RCC 7860 (cell line): ENCODE measurements at regions not wholly inside any gene's neighbourhood (a gene's known extent, or its start where the extent isn't known, plus 50 kb on each side); places are given as distances from the start of the nearest gene placed in this dataset.

ENCODE experiments used
- DNase-seq: peaks from one replicate; pipeline ENCODE4 v3.0.0-alpha.2; 2015; ENCODE audit warnings: low spot score
- FAIRE-seq: peaks from 2 replicates; lab custom pipeline; 2012; peaks lifted over from hg19 to GRCh38; lab: Jason Lieb, UNC

DNA sequence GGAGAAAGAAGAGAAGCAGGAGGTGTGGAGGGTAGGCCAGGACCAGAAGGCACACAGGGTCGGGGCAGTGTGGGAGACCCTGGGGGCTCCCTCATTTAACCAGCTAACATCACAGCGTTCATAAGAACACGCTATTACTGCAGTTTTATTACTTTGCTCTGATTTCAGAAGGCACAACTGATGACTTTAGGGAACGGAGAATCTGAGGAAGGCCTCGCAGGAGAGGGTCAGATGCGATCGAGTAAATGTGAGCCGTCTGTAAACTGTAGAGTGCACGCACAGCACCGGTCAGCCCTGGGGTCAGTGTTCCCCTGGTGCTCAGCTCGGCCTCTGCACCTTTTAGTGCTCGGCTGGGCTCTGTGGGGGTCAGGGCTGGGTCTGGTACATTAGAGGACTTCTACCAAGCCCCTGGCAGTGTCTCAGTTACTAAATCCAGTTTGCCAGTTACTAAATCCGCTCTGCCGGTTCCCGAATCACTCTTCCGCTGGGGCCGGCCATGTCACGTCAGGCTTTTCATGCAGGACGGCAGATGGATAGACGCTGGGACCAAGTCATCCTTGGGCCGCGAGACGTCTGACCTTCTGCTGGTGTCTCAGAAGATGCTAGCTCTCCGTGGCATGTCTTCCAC lies 325.9 kb downstream of the SEC14L1 start:
- FAIRE-seq (no peak), DNase-seq (no peak)

GRCh38 chr17:77467521-77467920 lies 326.8 kb downstream of the SEC14L1 start:
- no peak for DNase-seq
- FAIRE-seq = no peak

DNA sequence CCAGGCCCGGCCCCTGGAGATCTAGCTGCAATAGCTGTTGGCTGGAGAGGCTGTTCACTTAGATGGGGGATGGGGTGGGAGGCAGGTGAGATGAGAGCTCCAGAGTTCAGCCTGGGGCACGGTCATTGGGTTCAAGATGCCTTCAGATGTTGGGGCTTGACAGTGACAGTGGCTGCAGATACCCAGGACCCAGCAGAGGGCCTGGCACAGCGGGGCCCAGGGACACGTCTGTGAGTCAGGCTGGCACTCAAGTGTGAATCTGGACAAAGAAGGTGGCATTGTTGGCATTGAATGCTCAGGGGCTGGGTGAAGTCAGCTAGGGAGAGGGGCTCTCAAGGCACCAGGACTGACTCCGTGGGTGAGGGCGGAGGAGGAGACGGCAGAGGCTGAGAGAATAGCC lies 328.1 kb downstream of the SEC14L1 start:
- DNase-seq (no peak), FAIRE-seq (no peak)

GRCh38 chr17:77470330-77470786 lies 329.6 kb downstream of the SEC14L1 start:
- no peak for DNase-seq

DNA sequence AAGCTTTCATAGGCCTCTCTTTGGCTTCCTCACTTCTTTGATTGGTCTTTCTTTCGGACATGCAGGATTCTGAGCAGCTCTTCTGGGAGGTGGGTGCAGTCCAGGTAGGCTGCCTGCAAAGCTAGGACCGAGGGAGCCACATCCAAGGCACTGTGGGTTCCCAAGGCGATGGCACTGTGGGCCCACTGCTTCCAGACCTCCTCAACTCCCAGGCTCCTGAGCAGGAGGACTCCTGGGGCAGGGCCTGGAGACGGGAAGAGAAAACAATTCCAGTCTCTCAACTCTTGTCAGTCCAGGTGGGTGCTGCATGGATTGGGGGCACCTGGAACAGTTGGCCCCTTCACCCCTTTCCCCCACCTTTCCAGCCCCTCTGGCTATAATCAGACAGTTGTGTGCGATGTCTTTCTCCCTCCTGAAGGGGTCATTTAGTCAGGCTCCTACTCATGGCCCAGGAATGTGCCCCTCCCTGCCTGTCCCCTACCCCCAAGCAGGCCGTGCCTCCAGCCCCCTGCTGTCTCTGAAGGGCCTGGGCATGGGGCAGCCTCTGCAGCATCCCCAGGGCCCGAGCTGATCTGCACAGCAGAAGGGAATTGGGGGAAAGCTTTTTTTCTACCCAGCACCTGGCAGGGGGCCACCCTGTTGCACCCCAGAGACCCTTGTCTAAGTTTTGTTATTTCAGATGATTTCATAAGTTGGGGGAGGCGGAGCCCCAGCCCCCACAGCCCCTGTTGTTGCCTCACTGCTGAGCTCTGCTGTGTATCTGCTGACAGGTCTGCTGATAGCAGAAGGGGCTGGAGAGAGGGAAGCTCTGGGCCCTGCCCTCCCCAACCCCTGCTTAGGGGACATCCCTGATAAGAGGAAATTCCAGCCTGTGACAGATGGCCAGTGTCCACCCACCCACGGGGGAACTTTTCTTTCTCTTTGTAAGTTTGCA lies 330.3 kb downstream of the SEC14L1 start:
- no peak for FAIRE-seq
- DNase-seq = peak; percentile 47

More at GRCh38 chr17:77470330-77470786, 329.6 kb downstream of the SEC14L1 start:
- no peak for FAIRE-seq

DNA sequence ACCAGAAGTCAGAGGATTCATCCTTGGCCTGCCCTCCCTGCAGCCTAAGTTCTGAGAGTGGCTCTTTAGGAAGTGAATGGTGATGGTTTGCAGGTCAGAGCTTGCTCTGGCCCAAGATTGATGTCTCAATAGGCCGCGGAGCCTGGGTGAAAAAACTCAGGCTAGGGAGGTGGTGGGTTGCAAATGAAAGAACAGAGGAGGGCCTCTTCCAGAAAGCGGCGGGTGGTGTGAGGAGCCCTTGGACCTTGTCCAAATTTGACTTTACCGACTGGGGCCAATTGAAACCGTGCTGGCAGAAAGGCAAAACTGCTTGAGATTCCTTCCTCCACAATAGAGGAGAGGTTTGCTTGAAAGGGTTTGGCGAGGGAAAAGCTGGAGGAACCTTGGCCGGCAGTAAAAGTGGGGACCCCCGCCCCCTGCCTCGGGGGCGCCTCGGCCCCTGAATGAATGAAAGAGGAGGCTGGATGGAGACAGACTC lies 331.3 kb downstream of the SEC14L1 start:
- no peak for FAIRE-seq
- no peak for DNase-seq

DNA sequence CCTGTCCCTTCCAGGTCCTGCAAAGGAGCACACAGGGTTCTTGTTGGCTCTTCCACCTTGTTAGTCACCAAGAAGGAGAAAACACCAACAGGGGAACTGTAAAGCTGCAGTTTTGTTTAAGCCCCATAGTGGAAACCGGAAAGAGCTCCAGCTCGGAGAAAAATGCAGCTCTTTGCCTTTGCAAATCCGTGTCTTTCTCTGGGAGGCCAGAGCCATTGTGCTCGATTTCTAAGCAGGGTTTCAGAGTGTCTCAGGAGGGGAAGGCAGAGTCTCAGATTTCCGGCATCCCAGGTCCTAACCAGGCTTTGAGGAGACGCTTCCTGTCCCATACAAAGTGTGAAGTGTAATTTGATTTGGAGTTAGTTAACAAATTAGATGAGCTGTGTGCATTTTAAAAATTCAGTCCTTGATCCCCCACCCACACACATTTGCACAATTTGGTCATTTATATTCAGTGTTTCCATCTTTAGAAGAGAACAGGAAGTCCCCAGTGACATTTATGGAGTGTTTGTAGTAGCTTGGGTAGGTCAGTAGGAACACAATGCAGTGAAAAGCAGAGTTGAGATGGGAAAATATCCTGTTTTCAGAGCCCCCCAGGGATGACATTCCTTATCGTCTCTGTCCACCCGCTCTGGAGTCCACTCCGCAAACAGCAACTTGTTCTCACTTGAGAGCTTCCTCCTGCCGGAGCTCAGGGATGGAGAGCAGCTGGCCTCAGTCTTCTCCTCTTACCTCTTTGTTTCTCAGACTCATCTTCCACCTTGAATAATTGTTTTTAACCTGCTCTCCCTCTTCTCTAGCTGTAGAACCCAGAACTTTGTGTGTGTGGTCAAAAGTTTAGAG lies 331.9 kb downstream of the SEC14L1 start:
- DNase-seq (no peak), FAIRE-seq (no peak)

DNA sequence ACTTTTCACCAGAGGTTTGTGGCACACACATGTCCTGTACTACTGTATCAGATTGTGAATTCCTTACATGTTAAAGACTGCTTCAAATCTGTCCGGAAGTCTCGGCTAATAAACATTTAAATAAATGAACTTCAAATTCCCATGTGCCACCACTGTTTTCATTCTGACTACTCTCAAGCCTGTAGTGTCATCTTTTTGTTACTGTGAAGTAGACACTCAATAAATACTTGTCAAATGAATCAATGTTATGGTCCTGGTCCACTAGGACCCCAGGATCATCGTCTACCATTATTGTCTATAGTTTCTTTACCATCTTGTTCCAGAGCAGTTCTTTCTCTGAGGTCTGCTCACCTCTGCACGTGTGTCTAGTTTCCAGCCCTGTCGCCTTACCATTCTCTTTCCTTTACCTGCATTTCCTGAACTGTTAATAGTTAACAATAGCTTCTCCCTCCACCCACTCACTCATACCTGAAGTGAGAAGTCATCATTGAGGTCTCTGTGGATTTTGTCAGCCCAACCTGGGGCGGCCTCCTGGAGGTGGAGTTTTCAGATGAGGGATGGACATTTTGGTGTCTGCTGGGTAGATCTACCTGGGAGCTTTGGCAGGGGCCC lies 333.0 kb downstream of the SEC14L1 start:
- peak; percentile 52 for FAIRE-seq
- DNase-seq = peak; percentile 26

GRCh38 chr17:77474292-77474988 lies 333.7 kb downstream of the SEC14L1 start:
- no peak for FAIRE-seq

DNA sequence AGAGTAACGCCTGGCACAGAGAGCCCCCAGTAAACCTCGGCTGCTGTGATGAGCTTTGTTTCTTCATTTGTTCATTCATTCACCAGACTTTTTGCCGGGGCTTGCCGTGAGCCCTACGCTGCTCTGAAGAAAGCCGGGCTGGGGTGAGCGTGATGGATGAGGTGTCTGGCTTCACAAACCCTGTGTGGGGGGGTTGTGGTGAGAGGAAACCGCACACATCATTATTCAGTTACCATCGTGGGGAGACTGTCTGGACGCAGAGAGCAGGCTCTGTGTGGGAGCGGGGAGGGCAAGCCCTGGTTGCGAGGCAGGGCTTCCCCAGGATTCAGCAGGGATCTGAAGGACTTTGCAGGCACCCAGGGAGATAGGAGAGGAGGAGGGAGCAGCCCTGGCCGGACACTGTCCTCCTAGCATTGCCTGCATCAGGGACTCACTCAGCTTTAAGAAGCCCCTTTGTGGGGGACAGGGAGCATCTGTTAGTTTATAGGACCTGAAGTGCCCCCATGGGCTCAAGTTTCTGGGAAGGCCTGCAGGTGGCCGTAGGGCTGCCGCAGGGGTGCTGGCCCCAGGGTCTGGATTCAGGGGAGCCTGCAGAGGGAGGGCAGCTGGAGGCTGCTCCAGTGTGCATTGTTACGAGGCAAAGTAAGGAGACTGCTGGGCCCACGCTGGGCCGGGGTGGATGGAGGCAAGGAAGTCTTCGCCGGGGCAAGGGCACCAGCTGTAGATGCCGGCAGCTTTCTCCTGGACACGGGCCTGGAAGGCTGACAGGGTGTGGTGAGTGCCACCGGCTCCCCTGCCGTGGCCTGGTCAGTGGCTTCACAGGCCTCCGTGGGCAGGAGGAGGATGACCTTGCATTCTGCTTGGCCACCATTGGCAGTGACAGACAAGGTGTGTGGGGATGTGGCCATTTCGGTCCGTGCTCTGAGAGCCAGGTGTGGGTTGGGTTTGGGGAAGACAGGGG lies 334.5 kb downstream of the SEC14L1 start:
- FAIRE-seq (peak; percentile 96), DNase-seq (peak; percentile 87)

More at GRCh38 chr17:77474292-77474988, 333.7 kb downstream of the SEC14L1 start:
- DNase-seq = peak; percentile 14

DNA sequence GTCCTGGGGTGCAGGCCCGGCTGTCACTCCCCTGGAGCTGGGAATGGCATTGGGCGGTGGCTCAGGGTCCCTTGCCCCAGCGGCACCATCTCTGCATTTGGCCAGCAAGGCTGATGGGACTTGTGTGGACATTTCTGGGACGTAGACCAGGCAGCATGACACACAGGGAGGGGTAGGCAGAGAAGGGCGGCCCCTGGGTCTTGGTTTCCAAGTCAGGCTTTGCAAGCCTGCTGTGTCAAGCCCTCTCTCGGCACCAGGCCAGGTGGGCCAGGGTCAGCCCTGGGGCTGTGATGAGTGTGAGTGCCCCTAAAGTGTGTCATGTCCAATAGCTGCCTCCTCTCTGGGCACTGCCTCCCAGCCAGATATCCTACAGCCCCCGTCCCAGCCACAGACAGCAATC lies 335.2 kb downstream of the SEC14L1 start:
- FAIRE-seq (no peak), DNase-seq (no peak)

DNA sequence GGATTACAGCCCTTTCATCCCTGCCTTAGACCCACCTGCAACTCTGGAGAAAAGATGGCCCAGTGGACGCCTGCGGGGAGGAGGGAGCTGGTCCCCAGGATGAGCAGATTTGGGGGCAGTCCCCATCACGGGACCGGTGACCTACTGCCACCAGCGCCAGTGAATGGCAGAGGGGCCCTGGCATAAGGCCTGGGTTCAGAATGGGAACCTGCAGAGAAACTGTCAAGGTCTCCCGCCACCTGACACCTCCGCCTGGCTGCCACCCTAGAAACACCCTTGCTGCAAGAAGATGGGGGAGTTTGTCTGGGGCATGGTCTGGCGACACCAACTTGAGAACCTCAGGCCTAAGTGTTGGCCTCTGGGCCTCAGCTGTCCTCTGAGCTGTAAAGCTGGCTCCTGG lies 335.7 kb downstream of the SEC14L1 start:
- no peak for FAIRE-seq

DNA sequence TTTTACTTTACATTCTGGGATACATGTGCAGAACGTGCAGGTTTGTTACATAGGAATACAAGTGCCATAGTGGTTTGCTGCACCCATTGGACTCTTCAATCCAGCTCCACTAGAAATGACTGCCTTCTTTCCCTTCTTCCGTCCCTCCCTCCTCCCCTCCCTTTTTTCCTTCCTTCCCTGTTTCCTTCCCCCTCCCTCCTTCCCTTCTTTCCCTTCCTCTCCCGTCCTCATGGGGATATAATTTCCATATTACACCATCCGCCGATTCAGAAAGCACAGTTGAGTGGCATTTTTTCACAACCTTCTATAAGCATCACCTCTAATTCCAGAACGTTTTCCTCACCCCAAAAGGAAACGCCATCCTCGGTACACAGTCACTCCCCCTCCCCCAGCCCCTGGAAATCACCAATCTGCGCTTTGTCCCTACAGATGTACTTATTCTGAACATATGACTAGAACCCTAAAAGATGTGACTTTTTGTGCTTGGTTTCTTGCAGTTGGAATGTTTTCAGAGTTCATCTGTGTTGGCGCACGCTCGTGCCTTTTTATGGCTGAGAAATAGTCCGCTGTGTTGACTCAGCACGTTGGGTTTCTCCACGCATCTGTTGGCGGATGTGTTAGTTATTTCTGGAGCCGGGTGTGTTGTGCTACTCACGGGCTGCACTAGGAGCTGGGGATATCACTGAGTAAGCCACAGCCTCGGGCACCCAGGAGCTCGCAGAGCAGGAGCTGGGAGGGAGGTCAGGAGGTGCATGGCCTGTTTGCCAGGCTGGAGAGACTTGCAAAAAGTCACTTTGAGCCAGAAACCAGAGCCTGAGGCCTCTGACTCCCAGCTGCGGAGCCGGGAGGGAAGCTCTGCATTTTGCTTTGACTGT lies 336.4 kb downstream of the SEC14L1 start:
- DNase-seq = peak; percentile 64
- FAIRE-seq = peak; percentile 28

More for the DNA sequence above, 335.7 kb downstream of the SEC14L1 start:
- DNase-seq = no peak

- DNase-seq (no peak), FAIRE-seq (no peak)
Measured at GRCh38 chr17:77478281-77478680, 337.5 kb downstream of the SEC14L1 start.

DNA sequence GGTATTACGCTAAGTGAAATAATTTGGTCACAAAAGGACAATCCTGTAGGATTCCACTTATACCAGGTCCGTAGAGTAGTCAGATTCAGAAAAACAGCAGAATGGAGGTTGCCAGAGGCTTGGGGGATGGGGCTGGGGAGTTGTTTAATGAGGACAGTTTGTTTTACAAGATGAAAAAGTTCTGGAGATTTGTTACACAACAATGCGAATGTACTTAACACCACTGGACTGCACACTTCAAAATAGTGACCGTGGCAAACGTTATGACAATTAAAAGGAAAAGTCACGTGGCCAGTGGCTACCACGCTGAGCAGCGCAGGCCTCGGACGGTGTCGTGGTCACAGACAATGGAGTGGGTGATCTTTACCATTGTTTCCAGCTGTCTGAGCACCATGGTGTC lies 338.1 kb downstream of the SEC14L1 start:
- FAIRE-seq (no peak), DNase-seq (no peak)

DNA sequence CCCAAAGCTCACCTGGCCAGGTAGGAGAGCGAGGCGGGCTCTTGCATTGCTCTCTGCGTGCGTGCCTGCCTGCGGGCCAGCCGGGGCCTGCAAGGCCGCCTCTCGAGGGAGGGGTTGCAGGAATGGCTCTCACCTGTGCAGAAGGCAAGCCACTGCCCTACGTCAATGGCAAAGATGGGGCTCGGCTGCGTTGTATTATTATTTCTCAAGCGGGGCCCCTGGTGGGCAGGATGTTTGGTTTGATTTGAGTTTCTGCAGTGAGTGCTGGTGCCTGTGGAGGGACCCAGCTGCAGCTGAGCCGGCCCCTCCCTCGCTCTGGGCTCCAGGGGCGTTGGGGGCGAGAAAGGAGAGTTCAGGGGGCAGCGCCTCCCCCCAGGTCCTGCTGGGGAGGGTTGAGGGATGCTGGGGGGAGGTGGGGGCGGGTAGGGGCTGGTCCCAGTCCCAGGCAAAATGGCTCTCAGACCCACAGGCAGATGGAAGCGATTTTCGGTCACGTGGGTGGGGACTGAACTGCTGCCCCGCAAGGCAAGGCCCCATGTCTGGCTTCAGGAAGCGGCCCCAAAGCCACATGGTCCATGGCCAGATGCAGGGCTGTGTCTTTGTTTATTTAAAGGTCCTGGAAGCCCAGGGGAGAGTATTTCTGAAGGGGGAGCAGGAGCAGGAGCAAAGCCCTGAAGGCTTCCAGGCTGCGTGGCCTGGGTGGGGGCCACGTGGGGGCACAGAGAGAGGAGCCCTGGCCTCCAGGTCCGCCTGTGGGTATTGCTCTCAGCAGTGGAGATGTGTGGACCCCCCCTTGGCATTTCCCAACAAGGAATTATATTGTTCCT lies 338.8 kb downstream of the SEC14L1 start:
- no peak for FAIRE-seq
- DNase-seq = no peak

- FAIRE-seq = no peak
- no peak for DNase-seq
Measured at GRCh38 chr17:77480199-77480508, 339.4 kb downstream of the SEC14L1 start.
